Trophoblast cell (in vitro differentiated cells and primary cell): ENCODE measurements at regions not wholly inside any gene's neighbourhood (a gene's known extent, or its start where the extent isn't known, plus 50 kb on each side); places are given as distances from the start of the nearest gene placed in this dataset.

Source experiments
- DNase-seq, 2 donors: peaks; one replicate each; pipeline ENCODE4 v3.0.0-alpha.2; 2016
- H2AFZ ChIP-seq: 2 replicates; pipeline ENCODE4 v1.6.1; 2013; ENCODE audit warnings: low read length, moderate library complexity, mild to moderate bottlenecking; ENCODE audit not compliant: insufficient read depth, poor library complexity
- H2AK5ac ChIP-seq: 2 replicates; pipeline ENCODE4 v1.6.1; 2013; ENCODE audit warnings: mild to moderate bottlenecking, low read length
- H2BK120ac ChIP-seq: 2 replicates; pipeline ENCODE4 v1.6.1; 2013; ENCODE audit warnings: low read length, mild to moderate bottlenecking, moderate library complexity; ENCODE audit not compliant: insufficient read depth, poor library complexity
- H2BK12ac ChIP-seq: 2 replicates; pipeline ENCODE4 v1.6.1; 2013; ENCODE audit warnings: mild to moderate bottlenecking, low read length, moderate library complexity
- H2BK5ac ChIP-seq: 2 replicates; pipeline ENCODE4 v1.6.1; 2013; ENCODE audit warnings: low read length, low read depth, moderate library complexity, mild to moderate bottlenecking; ENCODE audit not compliant: poor library complexity
- H3K14ac ChIP-seq: 2 replicates; pipeline ENCODE4 v1.6.1; 2013; ENCODE audit warnings: mild to moderate bottlenecking, low read length
- H3K18ac ChIP-seq: 2 replicates; pipeline ENCODE4 v1.6.1; 2013; ENCODE audit warnings: mild to moderate bottlenecking, low read length
- H3K23ac ChIP-seq: 2 replicates; pipeline ENCODE4 v1.6.1; 2013; ENCODE audit warnings: low read length
- H3K27ac ChIP-seq: 2 replicates; pipeline ENCODE4 v1.5.1; 2013; ENCODE audit warnings: low read depth, mild to moderate bottlenecking, inconsistent platforms, low read length, moderate library complexity
- H3K27me3 ChIP-seq: 2 replicates; pipeline ENCODE4 v1.6.1; 2013; ENCODE audit warnings: inconsistent platforms, mild to moderate bottlenecking, low read length, moderate library complexity; ENCODE audit not compliant: insufficient read depth
- H3K36me3 ChIP-seq, 2 experiments: 1 replicate in 1 of 2; 2 replicates in 1 of 2; pipeline ENCODE4 v1.6.1; 2013; ENCODE audit warnings: low read length in 2 of 2, mild to moderate bottlenecking in 2 of 2, moderate library complexity in 1 of 2; ENCODE audit not compliant: insufficient read depth in 2 of 2, control insufficient read depth in 1 of 2
- H3K4ac ChIP-seq: 2 replicates; pipeline ENCODE4 v1.6.1; 2013; ENCODE audit warnings: low read depth, mild to moderate bottlenecking, low read length, moderate library complexity
- H3K4me1 ChIP-seq, 2 experiments: 1 replicate in 1 of 2; 2 replicates in 1 of 2; pipeline ENCODE4 v1.6.1; 2013; ENCODE audit warnings: low read length in 2 of 2, mild to moderate bottlenecking in 2 of 2, moderate library complexity in 1 of 2; ENCODE audit not compliant: insufficient read depth in 2 of 2, control insufficient read depth in 1 of 2
- H3K4me2 ChIP-seq: 2 replicates; pipeline ENCODE4 v1.6.1; 2013; ENCODE audit warnings: inconsistent platforms, mild to moderate bottlenecking, low read length, moderate library complexity
- H3K4me3 ChIP-seq: 2 replicates; pipeline ENCODE4 v1.5.1; 2013; ENCODE audit warnings: mild to moderate bottlenecking, low read depth, low read length, inconsistent platforms
- H3K79me1 ChIP-seq: one replicate; pipeline ENCODE4 v1.6.1; 2013; ENCODE audit warnings: low read length
- H3K79me2 ChIP-seq: 2 replicates; pipeline ENCODE4 v1.6.1; 2013; ENCODE audit warnings: low read length, mild to moderate bottlenecking; ENCODE audit not compliant: control insufficient read depth, insufficient read depth, poor library complexity
- H3K9ac ChIP-seq: 2 replicates; pipeline ENCODE4 v1.6.1; 2013; ENCODE audit warnings: mild to moderate bottlenecking, low read length
- H3K9me3 ChIP-seq: 2 replicates; pipeline ENCODE4 v1.6.1; 2013; ENCODE audit warnings: low read depth, mild to moderate bottlenecking, control low read depth, inconsistent platforms, low read length; ENCODE audit not compliant: insufficient read depth
- H4K12ac ChIP-seq: 2 replicates; pipeline ENCODE4 v1.6.1; 2013; ENCODE audit warnings: low read depth, mild to moderate bottlenecking, low read length, moderate library complexity
- H4K8ac ChIP-seq: 2 replicates; pipeline ENCODE4 v1.6.1; 2013; ENCODE audit warnings: low read depth, mild to moderate bottlenecking, low read length, moderate library complexity
- H4K91ac ChIP-seq: one replicate; pipeline ENCODE4 v1.6.1; 2013; ENCODE audit warnings: low read depth, mild to moderate bottlenecking, low read length, moderate library complexity
- WGBS: extraction: QIAGEN DNeasy Blood & Tissue Kit; methylation state at CpG from one replicate; pipeline ENCODE4 v1.1.7; 2013; ENCODE audit warnings: missing lambda C conversion rate; ENCODE audit not compliant: insufficient read length, insufficient coverage; ENCODE audit errors: extremely low coverage; 5-methylcytosine and 5-hydroxymethylcytosine counted together

GRCh38 chr2:122019724-122020123, 264.3 kb downstream of the TSN start:
- DNase-seq, result no peak
- no peak overlapping the region for H4K8ac ChIP-seq

GRCh38 chr2:122020377-122020776, 264.9 kb downstream of the TSN start:
- H2AFZ ChIP-seq, result no peak overlapping the region
- H3K27me3 ChIP-seq, result no peaks in the 10 kb centered on the region
- no peak overlapping the region for H4K91ac ChIP-seq
- no peak overlapping the region for H3K4me2 ChIP-seq
- no peak overlapping the region for H3K27ac ChIP-seq
- H4K8ac ChIP-seq, result no peak overlapping the region
- H2BK5ac ChIP-seq, result no peak overlapping the region
- no peak overlapping the region for H3K9ac ChIP-seq
- no peak overlapping the region for H3K18ac ChIP-seq
- H3K4me1 ChIP-seq, result no peaks in the 10 kb centered on the region
- H3K36me3 ChIP-seq, result no peaks in the 10 kb centered on the region
- H3K23ac ChIP-seq, result no peak overlapping the region
- H2BK120ac ChIP-seq, result no peak overlapping the region
- no peak overlapping the region for H3K4me3 ChIP-seq
- no peak for DNase-seq
- no peaks in the 10 kb centered on the region for H3K79me2 ChIP-seq
- no peak overlapping the region for H4K12ac ChIP-seq
- H2BK12ac ChIP-seq, result no peak overlapping the region
- H3K9me3 ChIP-seq, result no peaks in the 10 kb centered on the region
- H3K14ac ChIP-seq, result no peak overlapping the region
- WGBS, result no CpG with 5 or more reads among the region's 5 CpGs
- H3K4ac ChIP-seq, result no peak overlapping the region
- no peaks in the 10 kb centered on the region for H3K79me1 ChIP-seq
- H2AK5ac ChIP-seq, result no peak overlapping the region

More at GRCh38 chr2:122019724-122020123, 264.3 kb downstream of the TSN start:
- Histone ChIP-seq H4K91ac (no peak overlapping the region), H2AK5ac (no peak overlapping the region), H2BK120ac (no peak overlapping the region), H3K4me2 (no peak overlapping the region), H3K27ac (no peak overlapping the region), H3K14ac (no peak overlapping the region), H3K36me3 (no peaks in the 10 kb centered on the region), H3K4me1 (no peaks in the 10 kb centered on the region), H2BK5ac (no peak overlapping the region), H2AFZ (no peak overlapping the region), H3K4me3 (no peak overlapping the region), H3K4ac (no peak overlapping the region), H3K79me2 (no peaks in the 10 kb centered on the region), H3K23ac (no peak overlapping the region), H3K9ac (no peak overlapping the region), H3K18ac (no peak overlapping the region), H3K27me3 (no peaks in the 10 kb centered on the region), H2BK12ac (no peak overlapping the region), H3K79me1 (no peaks in the 10 kb centered on the region), H3K9me3 (no peaks in the 10 kb centered on the region), H4K12ac (no peak overlapping the region)
- WGBS, result no CpG with 5 or more reads among the region's 7 CpGs

GRCh38 chr2:122021941-122022340, 266.5 kb downstream of the TSN start:
- H2AK5ac ChIP-seq, result no peak overlapping the region
- H3K18ac ChIP-seq, result no peak overlapping the region
- no peak overlapping the region for H2BK12ac ChIP-seq
- H2BK120ac ChIP-seq, result no peak overlapping the region
- no peaks in the 10 kb centered on the region for H3K27me3 ChIP-seq
- no peak overlapping the region for H4K8ac ChIP-seq
- H2BK5ac ChIP-seq, result no peak overlapping the region
- H3K79me1 ChIP-seq, result no peaks in the 10 kb centered on the region
- no peak overlapping the region for H3K4ac ChIP-seq
- WGBS, result no CpG with 5 or more reads among the region's 4 CpGs
- no peaks in the 10 kb centered on the region for H3K4me1 ChIP-seq
- no peak overlapping the region for H4K12ac ChIP-seq
- no peak overlapping the region for H3K9ac ChIP-seq
- no peaks in the 10 kb centered on the region for H3K36me3 ChIP-seq
- no peak overlapping the region for H2AFZ ChIP-seq
- H3K23ac ChIP-seq, result no peak overlapping the region
- no peak overlapping the region for H3K4me2 ChIP-seq
- no peaks in the 10 kb centered on the region for H3K79me2 ChIP-seq
- no peak overlapping the region for H4K91ac ChIP-seq
- no peak overlapping the region for H3K4me3 ChIP-seq
- no peak overlapping the region for H3K14ac ChIP-seq
- peaks cover 1% of the 10 kb centered on the region for H3K9me3 ChIP-seq
- H3K27ac ChIP-seq, result no peak overlapping the region
- DNase-seq, result no peak

- no peak overlapping the region for H3K4ac ChIP-seq
- no peak overlapping the region for H3K4me2 ChIP-seq
- WGBS, result no CpG with 5 or more reads among the region's 3 CpGs
- H4K8ac ChIP-seq, result no peak overlapping the region
- no peak overlapping the region for H2AFZ ChIP-seq
- H3K9ac ChIP-seq, result no peak overlapping the region
- no peaks in the 10 kb centered on the region for H3K79me1 ChIP-seq
- no peak overlapping the region for H2AK5ac ChIP-seq
- H2BK5ac ChIP-seq, result no peak overlapping the region
- H3K4me3 ChIP-seq, result no peak overlapping the region
- DNase-seq, result no peak
- no peak overlapping the region for H3K27ac ChIP-seq
- no peak overlapping the region for H3K23ac ChIP-seq
- H3K9me3 ChIP-seq, result peaks cover 1% of the 10 kb centered on the region
- no peak overlapping the region for H4K91ac ChIP-seq
- H3K36me3 ChIP-seq, result no peaks in the 10 kb centered on the region
- no peak overlapping the region for H2BK12ac ChIP-seq
- no peaks in the 10 kb centered on the region for H3K79me2 ChIP-seq
- H3K27me3 ChIP-seq, result no peaks in the 10 kb centered on the region
- no peak overlapping the region for H3K18ac ChIP-seq
- H3K4me1 ChIP-seq, result no peaks in the 10 kb centered on the region
- H3K14ac ChIP-seq, result no peak overlapping the region
- H2BK120ac ChIP-seq, result no peak overlapping the region
- H4K12ac ChIP-seq, result no peak overlapping the region
These were observed 267.1 kb downstream of the TSN start for GRCh38 chr2:122022531-122022930.
